HG03565 (cell line): ENCODE measurements at regions not wholly inside any gene's neighbourhood (a gene's known extent, or its start where the extent isn't known, plus 50 kb on each side); places are given as distances from the start of the nearest gene placed in this dataset.
"Not testable (repeated sequence)": the region's sequence is repeated elsewhere in the genome, so short reads cannot be mapped to it uniquely, and the experiment has no call there.

Source experiments
- ATAC-seq: cut with Tn5 transposase; IDR thresholded peaks from one replicate; pipeline ENCODE4 v1.9.1; 2021; ENCODE audit warnings: mild to moderate bottlenecking, moderate library complexity; ENCODE audit not compliant: unreplicated experiment

DNA sequence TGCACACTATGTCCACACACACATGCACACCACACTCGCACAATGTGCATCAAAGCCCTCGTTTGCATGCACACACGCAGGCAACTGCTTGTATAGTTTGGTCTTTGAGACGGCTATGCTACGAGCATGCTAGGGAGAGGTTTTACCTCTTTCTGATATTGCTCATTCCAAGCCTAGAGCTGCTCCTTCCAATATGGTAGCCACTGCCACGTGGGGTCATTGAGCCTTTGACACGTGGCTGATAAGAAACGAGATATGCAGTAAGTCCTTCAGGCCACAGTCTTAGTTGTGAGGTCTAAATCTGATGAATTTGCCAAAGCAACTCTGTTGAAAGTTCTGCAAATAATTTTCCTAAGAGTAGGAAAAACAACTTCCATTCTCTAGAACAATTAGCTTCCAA is 204.4 kb downstream of the KLF6 start:
- no peak for ATAC-seq

DNA sequence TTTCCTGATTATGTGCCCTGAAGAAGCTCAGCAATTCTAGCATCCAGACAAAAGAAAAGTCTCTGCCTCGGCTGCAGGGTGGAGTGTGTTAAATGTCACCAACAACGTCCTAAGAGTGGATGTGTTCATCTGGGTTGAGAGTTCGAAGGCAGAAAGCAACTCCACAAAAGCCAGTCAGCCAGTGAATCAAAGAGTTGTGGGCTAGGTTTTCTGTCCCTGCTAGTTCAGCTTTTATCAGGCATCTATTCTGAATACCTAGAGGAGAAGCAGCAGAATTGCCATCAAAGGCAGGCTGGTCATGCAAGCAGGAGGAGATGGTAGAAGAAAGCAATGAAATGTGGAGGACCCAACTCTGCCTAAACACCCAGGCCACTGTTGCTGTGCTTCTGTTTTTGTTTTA is 205.2 kb downstream of the KLF6 start:
- ATAC-seq = no peak

DNA sequence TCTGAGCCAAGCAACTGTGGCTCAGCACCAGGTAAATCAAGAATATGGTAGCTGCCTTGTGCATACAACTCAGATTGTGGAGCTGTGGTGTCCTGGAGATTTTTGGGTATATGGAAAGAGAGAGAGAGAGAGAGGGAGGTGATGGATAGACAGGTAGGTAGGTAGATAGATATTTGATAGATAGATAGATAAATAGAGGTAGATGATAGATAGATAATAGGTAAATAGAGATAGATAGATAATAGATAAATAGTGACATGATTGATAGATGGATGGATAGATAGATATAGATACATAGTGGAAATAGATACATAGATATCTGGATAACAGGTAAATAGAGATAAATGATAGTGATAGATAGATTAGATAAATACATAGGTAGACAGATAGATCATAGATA is 206.3 kb downstream of the KLF6 start:
- ATAC-seq = no peak

DNA sequence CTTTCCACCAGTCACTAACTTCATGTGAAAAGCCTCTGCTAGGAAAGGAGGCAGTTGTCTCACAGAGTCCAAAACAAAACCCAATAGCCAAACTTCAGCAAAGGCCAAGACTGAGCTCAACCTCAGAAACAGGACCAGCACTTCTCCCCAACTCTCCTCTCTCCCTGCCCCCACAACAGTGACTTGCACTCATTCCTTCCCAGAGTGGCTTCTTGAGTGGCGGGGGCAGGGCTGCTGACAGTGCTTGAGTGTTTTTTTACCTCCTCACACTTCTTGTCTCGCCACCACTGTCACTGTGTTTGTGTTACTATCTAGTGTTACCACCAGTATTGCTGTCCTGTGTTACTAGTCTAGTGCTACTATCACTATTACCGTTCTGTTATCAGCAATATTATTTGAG is 206.8 kb downstream of the KLF6 start:
- no peak for ATAC-seq

DNA sequence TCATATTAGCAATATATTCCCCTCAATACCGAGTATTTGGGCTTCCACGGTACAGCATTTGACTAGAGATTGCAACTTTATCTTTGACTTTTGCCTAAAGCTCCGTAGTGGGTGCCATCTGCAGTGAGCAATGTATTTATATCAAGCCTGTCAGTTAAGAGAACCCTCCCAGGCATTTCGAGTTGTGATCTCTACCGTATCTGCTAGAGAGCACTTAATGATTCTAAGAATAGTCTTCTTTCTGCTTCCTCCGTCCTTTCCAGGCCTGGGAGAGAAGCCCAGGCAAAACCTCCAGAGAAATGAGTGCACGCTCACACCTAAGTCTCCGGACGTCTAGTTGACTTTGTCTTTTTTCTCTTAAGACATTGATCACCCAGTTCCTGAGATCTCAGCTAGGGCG is 210.6 kb downstream of the KLF6 start:
- no peak for ATAC-seq

DNA sequence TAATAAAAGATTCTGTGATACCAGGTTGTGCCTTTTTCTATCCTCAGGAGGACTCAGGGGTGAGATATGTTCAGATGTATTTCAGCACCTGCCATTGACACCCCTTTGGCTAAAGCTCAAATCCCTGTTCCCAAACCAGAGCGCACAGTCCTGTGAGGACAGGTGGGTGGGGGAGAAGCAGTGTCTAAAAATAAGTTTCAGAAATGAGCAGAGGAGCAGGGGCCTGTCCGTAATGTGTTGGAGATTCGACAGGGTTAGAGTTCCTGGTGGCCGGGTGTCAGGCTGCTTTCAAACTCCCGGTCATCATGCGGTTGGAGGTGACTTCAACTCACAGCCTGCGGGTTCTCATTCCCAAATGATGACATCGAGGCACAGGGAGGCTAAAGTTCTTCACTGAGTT is 211.5 kb downstream of the KLF6 start:
- ATAC-seq = no peak

DNA sequence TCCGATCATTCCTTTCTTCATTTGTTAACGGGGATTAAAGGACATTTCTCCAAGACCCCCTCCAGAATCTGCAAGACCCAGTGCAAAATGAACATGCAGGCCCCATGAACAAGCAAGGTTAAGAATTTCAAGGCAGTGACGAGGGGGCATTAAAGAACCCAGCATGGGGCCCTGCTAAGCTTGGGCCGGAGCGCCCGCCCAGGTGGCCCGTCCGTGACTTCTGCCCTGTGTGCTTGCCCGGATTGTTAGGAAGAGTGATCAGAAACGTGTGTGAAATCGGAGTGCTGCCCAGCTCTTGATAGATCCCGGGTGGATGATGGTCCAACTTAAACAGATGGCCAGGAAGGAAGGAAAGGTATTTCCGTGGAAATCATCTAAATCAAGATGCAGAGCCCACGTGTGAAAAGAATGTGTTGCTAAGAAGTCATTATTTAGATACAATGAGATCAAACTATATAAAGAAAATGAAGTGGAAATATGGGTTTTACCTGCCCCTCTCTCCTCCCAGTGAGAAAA is 213.6 kb downstream of the KLF6 start:
- ATAC-seq = no peak

DNA sequence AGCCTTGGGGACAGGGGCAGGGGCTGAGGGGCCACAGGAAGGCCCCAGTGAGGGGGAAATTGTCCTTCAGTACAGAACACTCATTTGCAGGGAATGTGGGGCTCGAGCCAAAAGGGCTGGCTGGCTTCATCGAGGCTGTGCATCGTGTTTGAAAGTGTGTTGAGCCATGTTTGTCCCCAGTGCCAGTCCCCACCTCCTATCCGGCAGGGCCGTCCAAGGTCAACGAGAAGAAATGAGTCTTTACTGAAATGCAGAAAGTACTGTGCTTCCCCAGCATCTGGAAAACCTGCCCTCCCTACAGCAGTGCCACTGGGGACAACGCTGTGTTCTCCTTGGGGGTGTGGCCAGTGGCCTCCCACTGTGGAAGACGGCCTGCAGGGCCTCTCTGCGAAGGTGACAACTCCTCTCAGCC is 214.1 kb downstream of the KLF6 start:
- ATAC-seq = no peak

DNA sequence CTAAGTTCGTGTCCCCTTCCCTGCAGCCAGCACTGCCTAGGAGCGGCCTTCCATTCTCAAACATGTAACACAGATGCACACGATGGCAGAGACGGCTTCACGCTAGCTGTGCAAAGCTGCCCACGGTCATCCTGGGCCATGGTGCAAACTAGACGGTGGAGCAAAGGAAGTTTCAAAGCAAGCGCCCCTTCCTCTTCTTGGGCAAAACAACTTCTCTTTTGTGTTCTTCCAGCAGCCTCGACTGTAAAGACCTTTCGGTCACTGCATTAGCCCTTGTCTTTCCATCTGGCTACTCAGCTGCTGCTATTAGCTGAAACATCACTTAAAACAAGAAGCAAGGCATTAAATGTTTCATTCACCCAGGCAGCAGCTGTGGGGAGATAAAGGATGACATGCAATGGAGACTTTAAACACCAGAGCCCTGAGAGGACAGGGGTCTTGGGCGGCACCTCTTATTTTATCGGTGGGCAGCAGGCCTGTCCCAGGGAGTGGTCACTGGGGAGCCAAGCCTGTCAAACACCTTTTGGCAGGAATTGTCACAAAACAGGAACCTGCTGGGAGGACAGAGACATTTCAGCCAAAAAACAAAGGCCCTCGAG is 214.8 kb downstream of the KLF6 start:
- no peak for ATAC-seq

DNA sequence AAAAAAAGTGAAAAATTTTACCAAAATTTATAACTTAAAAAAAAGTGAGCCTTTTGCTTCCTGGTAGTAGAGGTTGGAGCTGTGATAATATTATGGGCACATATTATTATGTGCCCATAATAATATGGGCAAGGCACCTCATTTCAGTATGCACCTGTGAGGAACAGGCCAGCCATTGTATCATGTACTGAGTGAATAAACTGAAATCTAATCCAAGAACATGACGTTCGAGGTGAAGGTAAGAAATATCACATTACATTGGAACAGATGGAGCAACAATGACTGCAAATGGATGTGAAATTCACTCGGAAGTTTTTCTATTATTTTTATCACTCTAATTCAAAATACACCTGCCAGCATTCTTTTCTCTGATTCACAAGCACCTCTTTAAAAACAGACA is 216.0 kb downstream of the KLF6 start:
- ATAC-seq = no peak

DNA sequence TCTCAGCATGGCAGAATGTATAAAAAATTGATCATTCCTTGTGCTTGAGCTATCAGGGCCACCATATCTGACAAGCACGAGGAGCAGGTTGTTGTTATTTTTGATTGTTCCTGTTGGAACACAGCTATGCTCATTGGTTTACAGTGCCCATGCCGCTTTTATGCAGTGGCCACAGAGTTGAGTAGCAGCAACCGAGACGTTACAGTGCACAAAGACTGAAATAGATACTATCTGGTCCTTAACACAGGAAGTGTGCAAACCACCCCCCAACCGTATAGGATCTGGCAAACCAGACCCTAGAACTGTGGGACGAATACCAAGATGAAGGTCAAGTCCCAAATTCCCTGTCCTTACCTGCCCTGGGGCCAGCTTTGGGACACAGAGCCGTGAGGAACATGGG is 216.6 kb downstream of the KLF6 start:
- ATAC-seq = no peak

DNA sequence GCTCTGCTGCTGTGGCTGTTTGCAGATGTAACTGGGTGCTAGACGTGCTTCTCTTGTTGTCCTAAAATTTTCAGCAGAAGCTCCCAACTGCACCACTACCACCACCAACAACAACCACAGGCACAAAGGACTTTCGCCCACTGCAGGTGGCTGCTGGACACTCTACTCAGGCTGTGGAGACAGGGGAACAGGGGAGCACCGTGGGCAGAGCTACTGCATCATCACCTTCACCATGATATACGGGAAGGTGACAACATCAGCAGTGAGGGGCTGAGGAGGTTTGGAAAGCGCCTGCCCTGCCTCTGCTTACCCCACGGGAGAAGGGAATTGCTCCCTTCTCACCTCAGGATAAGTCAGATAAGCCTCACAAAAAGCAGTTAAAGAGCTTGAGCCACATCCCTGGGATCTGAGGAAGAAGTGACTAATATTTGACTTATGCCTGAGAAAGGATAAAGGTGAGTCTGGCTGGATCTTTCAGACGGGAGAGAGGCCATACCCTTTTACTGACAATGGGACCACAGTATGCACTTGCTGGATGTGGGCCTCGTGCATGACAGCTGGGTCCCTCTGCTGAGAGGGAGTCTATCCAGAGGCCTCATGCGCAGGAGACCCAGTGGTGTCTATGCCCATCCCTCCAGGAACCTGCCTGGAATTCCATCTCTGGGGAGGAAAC is 217.6 kb downstream of the KLF6 start:
- ATAC-seq = no peak

DNA sequence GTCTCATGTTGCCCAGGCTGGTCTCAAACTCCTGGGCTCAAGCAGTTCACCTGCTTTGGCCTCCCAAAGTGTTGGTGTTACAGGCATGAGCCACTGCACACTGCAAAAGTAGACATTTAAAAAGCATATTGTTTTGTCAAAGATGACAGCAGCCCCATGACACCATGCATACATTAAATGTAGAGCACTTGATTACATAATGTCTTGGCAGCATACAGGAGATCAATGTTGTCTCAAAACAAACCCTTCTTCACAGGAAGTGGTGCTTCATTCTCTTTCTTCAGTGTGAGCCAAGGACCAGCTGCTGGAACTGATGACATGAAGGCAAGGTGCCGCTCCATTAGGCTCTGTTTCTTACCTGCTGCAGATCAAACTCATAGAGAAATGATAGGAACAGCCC is 218.4 kb downstream of the KLF6 start:
- ATAC-seq = no peak

DNA sequence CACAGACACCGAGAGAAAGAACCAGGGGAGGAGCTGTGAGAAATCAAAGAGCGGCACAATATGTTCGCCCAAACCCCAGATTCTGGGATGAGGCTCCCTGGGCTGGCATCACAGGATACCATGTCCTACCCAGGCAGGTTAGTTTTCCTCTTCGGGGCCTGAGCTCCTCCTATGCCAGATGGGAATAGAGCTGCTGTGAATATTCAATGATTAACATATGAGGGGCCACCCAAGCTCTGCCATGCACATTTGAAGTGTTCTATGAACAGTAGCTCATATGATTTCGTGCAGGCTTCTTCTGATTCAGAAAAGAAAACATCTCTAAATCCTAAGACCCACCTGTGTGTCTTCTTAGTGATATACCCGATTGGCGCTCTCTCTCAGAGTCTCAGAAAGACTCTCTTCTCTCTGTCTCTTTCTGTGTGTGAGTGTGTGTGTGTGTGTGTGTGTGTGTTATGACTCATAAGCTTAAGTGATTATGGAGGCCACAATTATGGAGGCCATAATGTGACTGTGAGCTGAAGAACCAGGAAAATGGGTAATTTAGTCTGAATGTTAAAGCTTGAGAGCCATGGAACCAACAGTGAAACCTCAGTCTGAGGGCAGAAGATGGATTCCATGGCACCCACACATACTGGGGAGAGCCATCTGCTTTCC is 220.5 kb downstream of the KLF6 start:
- ATAC-seq = no peak

DNA sequence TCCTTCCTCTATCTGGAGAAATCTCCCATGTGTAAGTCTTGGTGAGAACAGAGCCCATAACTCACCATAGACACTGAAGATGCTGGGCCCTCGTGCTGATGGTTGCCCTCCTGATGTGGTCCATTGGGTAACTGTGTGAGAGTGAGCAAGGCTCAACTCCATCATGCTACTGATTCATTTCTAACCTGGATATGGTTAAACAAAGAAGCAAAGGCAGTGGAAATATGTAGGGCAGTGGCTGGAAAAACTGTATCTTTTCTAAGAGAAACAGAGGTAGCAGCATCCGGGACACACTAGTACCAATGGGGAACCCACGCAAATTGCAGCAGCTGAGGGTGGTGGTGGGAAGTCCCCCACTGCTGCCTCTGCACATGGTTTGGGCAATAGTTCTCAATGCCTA is 221.7 kb downstream of the KLF6 start:
- no peak for ATAC-seq

DNA sequence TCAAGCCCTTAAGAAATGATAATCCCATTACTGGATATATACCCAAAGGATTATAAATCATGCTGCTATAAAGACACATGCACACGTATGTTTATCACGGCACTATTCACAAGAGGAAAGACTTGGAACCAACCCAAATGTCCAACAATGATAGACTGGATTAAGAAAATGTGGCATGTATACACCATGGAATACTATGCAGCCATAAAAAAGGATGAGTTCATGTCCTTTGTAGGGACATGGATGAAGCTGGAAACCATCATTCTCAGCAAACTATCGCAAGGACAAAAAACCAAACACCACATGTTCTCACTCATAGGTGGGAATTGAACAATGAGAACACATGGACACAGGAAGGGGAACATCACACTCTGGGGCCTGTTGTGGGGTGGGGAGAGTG is 224.4 kb downstream of the KLF6 start:
- ATAC-seq = not testable (repeated sequence)

DNA sequence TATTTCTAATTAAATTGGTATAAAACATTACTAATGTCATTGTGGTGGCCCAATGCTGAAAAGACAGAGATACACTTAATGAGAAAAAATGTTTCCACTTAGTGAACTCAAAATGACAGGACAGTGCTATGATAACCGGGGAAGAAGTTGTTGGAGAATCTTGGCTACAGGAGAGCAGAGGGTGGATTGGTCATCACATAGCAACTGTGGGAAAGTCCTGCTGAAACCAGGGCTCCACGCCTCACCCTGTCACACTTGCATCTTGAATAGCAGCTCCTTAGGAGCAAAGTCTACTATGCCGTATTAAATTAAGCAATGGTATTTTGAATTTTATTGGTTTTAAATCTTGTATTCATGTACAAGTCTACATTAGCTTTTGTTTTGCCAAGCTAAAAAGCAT is 225.5 kb downstream of the KLF6 start:
- no peak for ATAC-seq

DNA sequence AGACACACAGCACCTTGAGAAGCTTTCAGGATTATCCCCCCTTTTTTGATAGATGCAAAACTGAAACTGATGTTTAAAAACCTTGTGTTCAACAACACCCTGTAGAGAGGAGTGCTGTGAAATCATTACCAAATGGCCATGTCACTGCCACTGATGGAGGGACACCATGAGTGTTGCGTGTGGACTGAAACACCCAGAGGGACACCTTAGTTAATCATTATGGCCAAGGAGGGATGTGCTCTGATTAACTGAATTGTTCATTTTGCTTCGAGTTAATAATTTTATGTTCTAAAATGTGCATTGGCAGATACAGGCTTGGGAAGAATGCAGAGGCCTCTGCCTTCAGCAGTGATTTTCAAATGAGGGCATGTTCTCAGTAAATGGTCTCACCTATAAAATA is 226.0 kb downstream of the KLF6 start:
- no peak for ATAC-seq

DNA sequence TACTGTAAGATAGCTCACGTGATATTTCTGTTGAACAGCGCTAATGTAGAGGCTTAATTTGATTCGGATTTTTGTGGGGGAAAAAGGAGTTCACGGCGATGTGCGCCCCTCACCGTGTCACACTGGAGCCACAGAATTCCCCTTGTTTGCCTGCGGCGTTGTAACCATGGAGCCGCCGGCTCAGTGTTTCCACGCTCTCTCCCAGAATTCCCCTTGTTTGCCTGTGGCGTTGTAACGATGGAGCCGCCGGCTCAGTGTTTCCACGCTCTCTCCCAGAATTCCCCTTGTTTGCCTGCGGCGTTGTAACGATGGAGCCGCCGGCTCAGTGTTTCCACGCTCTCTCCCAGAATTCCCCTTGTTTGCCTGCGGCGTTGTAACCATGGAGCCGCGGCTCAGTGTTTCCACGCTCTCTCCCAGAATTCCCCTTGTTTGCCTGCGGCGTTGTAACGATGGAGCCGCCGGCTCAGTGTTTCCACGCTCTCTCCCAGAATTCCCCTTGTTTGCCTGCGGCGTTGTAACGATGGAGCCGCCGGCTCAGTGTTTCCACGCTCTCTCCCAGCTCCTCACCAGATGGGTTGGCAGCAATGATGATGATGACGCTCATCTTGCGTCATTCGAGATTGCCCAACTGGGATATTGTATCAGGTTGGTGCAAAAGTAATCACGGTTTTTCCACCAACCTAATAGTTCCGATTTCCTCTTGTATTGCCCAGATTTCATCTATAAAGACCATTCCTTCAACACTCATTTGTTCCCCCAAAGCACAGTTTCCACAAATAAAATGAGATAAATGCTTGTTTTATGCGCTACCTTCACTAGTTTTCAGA is 228.6 kb downstream of the KLF6 start:
- not testable (repeated sequence) for ATAC-seq

DNA sequence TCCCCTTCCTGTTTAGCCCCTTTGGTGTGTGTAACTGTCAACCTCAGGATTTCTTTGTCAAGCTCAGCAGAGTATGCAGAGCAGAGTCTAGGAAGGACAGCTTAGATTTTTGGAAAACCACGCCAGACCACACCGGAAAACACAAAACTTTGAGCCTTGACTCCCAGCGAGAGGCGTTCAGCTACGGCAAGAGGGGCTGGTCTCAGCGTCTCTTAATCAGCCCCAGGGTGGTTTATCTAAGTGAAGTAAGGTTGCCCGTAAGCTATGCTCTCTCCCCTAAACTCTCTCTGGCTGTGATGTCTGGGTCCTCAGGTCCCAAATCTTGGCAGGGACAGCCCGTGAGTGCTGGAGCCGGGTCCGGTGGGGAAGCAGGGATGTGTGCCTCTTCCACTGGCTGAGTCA is 230.9 kb downstream of the KLF6 start:
- no peak for ATAC-seq

DNA sequence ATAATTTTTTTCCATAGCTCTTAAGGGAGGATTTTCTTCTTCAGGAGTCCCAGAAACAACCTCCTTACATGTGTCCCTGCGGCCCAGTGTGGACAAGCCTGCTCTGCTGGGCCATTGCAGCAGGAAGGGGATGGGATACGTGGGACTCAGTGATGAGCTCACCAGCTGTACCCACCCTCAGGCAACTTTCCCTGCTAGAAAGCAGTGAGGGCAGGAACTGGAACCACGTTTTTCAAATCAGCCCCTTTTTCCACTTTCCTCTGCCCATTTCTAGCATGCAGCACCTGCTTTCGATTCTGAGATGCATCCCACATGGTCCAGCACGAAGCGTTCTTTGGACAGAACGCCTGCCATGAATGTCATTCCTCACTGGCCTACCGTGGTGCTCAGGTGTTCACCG is 232.7 kb downstream of the KLF6 start:
- ATAC-seq = no peak

DNA sequence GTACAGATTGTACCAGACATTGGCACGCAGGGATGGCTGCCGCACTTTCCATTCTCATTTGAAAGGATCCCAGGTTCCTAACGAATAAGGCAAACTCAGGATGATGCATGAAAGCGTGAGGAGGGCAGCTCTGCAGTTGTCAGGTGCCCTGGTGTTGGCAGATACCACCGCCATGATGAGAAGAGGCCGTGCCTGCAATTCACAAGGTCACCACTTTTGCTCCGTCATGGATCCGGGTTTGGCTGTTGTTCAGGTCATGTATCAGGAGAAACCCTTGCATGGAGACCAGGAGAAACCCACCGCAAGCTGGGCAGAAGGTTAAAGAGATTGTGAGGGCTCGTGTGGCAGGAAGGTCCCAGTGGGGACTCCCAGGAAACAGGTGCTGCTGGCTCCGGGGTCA is 233.2 kb downstream of the KLF6 start:
- no peak for ATAC-seq
